Small intestine (tissue), 7 donors: ENCODE measurements at regions not wholly inside any gene's neighbourhood (a gene's known extent, or its start where the extent isn't known, plus 50 kb on each side); places are given as distances from the start of the nearest gene placed in this dataset.
A peak's percentile ranks its signal among the peaks of the same experiment; 100 is the strongest.

Experiments used
- DNase-seq, 2 donors: peaks; one replicate each; pipeline versions ENCODE4 v3.0.0 to v3.0.0-alpha.2; 2013
- FAIRE-seq: peaks from 2 replicates; lab custom pipeline; 2012; peaks lifted over from hg19 to GRCh38; lab: Jason Lieb, UNC
- H3K27ac ChIP-seq, 3 donors: one replicate each; pipeline ENCODE4 v1.5.1; 2013; ENCODE audit warnings: low read length in 2 of 3, mild to moderate bottlenecking in 2 of 3, control low read depth in 1 of 3, inconsistent platforms in 1 of 3, low read depth in 1 of 3, moderate library complexity in 1 of 3
- H3K27me3 ChIP-seq, 3 donors: one replicate each; pipeline ENCODE4 v1.6.1; 2013; ENCODE audit warnings: low read length in 3 of 3, inconsistent platforms in 1 of 3; ENCODE audit not compliant: control insufficient read depth in 3 of 3, insufficient read depth in 3 of 3
- H3K36me3 ChIP-seq, 3 donors: one replicate each; pipeline ENCODE4 v1.6.1; 2013; ENCODE audit warnings: low read length in 3 of 3, inconsistent platforms in 1 of 3, low read depth in 1 of 3, mild to moderate bottlenecking in 1 of 3, moderate library complexity in 1 of 3; ENCODE audit not compliant: control insufficient read depth in 3 of 3, insufficient read depth in 2 of 3
- H3K4me1 ChIP-seq, 3 donors: one replicate each; pipeline ENCODE4 v1.6.1; 2013; ENCODE audit warnings: low read length in 2 of 3, inconsistent platforms in 1 of 3, low read depth in 1 of 3, mild to moderate bottlenecking in 1 of 3, moderate library complexity in 1 of 3; ENCODE audit not compliant: control insufficient read depth in 3 of 3, insufficient read depth in 2 of 3
- H3K4me3 ChIP-seq, 3 donors: one replicate each; pipeline ENCODE4 v1.5.1; 2013; ENCODE audit warnings: low read length in 3 of 3, control low read depth in 1 of 3, inconsistent platforms in 1 of 3, low read depth in 1 of 3, mild to moderate bottlenecking in 1 of 3, moderate library complexity in 1 of 3
- H3K9me3 ChIP-seq, 2 donors: one replicate each; pipeline ENCODE4 v1.6.1; 2013; ENCODE audit warnings: low read depth in 1 of 2, low read length in 1 of 2; ENCODE audit not compliant: control insufficient read depth in 2 of 2, insufficient read depth in 1 of 2
- WGBS, 3 donors: extraction: QIAGEN DNeasy Blood & Tissue Kit; methylation state at CpG; one replicate each; pipeline ENCODE4 v1.1.7; 2013; 5-methylcytosine and 5-hydroxymethylcytosine counted together
- donor health status: healthy with polysubstance abuse.
- donor health status: control.
- donor health status: control.
- donor health status: Bipolar disorder and iron deficiency.
- donor health status: healthy.

DNA sequence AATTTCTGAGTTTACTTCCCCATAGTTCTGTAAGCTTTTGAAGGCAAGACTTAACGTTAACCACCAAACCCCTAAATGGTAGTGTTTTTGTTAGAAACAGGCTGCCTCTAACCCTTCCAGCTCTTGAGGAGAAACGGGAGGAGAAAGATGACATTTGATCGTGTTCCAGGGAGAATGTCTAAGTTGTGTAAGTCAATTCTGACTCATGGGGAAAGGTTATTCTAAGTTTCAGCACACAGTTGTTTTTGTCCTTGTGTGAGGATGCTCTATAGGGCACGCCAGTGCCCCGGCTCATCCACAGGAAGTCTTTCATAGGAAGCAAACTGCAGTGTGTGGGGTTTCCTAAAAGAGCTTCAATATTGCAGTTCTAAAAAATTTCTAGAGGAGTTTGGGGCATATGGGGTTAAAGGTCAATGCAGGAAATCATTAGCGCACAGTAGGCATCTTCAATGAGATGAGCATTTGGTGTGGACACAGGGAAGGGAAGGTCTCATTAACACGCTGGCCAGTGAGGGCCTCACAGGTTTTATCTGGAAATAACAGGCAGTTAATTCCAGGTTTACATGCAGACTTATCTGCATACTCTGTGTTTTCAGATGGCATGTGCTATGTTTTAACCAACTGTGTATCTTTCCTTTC lies 638.2 kb upstream of the IGFBP3 start:
- FAIRE-seq (no peak), DNase-seq (no peak)
- no peaks in the 10 kb centered on the region for H3K27me3 ChIP-seq
- no peaks in the 10 kb centered on the region for H3K9me3 ChIP-seq
- no peaks in the 10 kb centered on the region for H3K36me3 ChIP-seq
- H3K4me1 ChIP-seq = peaks cover 0 to 23% (median 0%) of the 10 kb centered on the region in 3 donors
- peak overlapping the region in 1 of 3 donors; percentile 16 for H3K27ac ChIP-seq
- 79 to 88% (median 80%) methylated on average over 7 of the region's 7 CpGs for WGBS, 3 donors
- H3K4me3 ChIP-seq = no peak overlapping the region

DNA sequence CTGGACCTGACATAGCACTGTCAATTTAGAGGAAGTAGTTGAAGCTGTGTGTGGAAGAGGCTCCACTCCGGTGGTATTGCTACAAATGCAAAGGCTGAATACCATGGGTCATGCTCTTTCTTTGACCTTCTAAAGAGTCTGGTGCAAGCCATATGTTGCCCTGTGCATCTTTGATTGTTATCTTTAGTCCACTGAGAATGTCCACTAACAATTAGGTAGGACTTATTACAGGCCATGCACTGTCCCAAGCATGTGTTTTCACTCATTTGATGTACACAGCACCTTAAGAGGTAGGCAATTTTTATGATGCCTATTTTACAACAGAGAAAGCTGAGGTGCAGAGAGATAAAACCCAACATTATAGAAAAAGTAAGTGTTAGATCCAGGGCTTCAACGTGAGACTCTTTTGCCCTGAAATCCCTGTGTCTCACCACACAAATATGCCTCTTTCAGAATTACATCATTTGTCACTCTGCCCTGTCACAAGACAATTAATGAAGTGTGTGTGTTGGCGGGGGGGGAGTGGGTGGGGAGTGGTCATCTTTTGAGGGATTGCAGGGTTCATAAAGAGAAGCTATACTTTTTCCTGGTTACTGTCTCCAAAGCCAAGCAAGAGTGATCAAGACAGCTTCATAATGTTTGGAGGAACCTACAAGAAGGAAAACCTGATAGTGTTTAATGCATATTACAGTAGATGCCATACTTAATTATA lies 637.6 kb upstream of the IGFBP3 start:
- Histone ChIP-seq H3K9me3 (no peaks in the 10 kb centered on the region), H3K4me3 (no peak overlapping the region), H3K4me1 (peaks cover 0 to 23% (median 0%) of the 10 kb centered on the region in 3 donors), H3K36me3 (no peaks in the 10 kb centered on the region), H3K27ac (peak overlapping the region in 1 of 3 donors; percentile 83), H3K27me3 (no peaks in the 10 kb centered on the region)
- DNase-seq (peak in 1 of 2 donors; percentile 82), FAIRE-seq (no peak)
- 69 to 74% (median 70%) methylated on average over 3 of the region's 3 CpGs for WGBS, 3 donors

DNA sequence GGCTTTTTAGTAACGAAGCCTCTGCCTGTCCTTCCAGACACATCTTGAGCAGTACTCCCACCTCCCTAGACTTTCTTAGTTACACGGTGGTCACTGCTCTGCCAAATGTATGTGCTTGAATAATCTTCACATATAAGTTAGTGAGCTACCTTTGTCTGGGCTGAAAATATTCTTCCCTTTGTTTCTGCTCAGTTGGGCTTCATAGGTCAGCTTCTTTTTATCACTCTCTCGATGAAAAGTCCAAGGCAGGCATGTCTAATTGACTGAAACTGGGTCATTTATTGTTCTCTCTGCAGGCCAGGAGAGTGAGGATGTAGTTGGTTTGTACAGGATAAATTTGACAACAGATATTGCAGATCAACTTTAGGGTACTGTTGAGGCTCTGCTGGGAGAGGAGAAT lies 636.7 kb upstream of the IGFBP3 start:
- DNase-seq (peak in 1 of 2 donors; percentile 33), FAIRE-seq (no peak)
- WGBS, 3 donors = 14 to 49% (median 34%) methylated on average over 3 of the region's 3 CpGs
- Histone ChIP-seq H3K27me3 (no peaks in the 10 kb centered on the region), H3K36me3 (no peaks in the 10 kb centered on the region), H3K9me3 (no peaks in the 10 kb centered on the region), H3K4me3 (no peak overlapping the region), H3K4me1 (peaks cover 0 to 23% (median 0%) of the 10 kb centered on the region in 3 donors), H3K27ac (peak overlapping the region; percentile 47 to 85 (median 83))

DNA sequence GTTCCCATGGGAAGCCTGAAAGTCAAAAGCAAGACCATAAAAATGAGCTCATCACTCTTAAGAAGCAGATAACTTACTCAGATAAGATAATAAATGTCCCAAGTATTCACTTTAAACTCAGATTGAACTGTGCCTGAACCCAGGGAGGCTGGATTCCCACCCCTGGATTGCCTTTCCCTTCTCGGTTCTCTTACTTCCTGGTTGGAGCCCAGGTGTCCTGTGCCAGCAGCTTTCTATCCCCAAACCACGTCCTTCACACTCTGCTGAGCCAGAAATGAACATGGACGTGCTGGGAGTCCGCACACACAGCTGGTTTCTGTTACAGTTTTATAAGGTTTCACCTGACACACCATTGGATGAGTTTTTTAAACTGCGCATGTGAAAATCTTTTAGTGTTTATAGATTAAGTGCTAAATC lies 636.2 kb upstream of the IGFBP3 start:
- Histone ChIP-seq H3K4me3 (no peak overlapping the region), H3K27ac (peak overlapping the region; percentile 47 to 85 (median 83)), H3K27me3 (no peaks in the 10 kb centered on the region), H3K36me3 (no peaks in the 10 kb centered on the region), H3K4me1 (peaks cover 0 to 23% (median 0%) of the 10 kb centered on the region in 3 donors), H3K9me3 (no peaks in the 10 kb centered on the region)
- FAIRE-seq (no peak), DNase-seq (peak; percentile 77 to 80)
- WGBS, 3 donors = 12 to 51% (median 26%) methylated on average over 5 of the region's 5 CpGs

DNA sequence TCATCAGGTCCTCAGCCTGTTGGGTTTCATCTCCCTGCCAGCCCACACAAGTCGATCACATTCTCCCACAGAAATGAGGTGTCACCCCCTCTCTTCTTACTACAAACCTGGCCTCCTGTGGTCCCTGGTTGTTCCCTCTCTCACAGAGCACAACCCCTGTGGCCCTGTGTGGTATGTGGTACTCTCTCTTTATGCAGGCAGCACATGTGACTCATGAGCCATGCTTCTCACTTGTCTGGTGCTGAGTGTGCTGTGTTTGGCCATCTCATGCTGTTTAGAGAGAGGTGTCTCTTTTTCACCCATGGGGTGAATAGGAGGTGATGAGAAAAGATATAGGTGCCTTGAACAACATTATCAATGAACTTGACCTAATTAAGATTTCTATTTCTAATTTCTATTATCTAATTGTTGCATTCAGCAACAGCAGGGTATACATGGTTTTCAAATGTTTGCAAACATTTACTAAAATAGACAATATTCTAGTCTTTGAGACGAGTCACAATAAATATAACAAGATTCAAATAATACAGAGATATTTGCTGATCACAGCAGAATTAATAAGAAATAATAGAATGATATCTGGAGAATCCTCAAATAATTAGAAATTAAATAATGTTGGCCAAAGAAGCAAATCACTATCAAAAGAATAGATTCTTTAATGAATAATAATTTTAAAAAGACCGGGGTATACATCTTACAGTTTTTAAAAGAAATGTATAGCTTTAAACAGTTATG lies 633.8 kb upstream of the IGFBP3 start:
- WGBS, 3 donors = 88 to 90% (median 90%) methylated on average over 3 of the region's 3 CpGs
- FAIRE-seq = no peak
- H3K4me1 ChIP-seq = peaks cover 0 to 23% (median 2%) of the 10 kb centered on the region in 3 donors

DNA sequence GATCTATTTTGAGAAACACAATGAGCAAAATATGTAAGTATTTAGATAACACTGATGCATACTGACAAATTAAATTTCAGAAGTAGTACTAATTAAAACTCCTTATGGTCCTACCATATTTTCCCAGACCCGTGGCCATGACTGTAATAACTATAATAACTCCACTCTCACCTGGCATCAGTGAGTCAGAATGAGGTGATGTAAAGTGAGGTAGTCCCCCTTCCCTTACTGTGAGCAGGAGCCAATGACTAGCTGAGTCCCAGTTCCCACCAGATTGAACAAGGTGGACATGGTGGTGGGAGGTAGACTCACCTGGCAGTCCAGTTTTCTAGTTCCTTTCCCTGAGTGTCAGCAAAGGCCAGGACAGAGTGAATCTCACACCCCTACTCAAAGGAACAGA lies 630.5 kb upstream of the IGFBP3 start:
- H3K36me3 ChIP-seq = no peaks in the 10 kb centered on the region
- WGBS, 3 donors = 50 to 89% (median 70%) methylated on average over 1 of the region's 1 CpG
- no peak overlapping the region for H3K27ac ChIP-seq
- H3K4me3 ChIP-seq = no peak overlapping the region
- H3K4me1 ChIP-seq = peaks cover 0 to 3% (median 2%) of the 10 kb centered on the region in 3 donors
- DNase-seq (no peak), FAIRE-seq (no peak)
- H3K9me3 ChIP-seq = no peaks in the 10 kb centered on the region
- no peaks in the 10 kb centered on the region for H3K27me3 ChIP-seq

More for the DNA sequence above, 633.8 kb upstream of the IGFBP3 start:
- DNase-seq = no peak
- Histone ChIP-seq H3K27ac (no peak overlapping the region), H3K36me3 (no peaks in the 10 kb centered on the region), H3K27me3 (no peaks in the 10 kb centered on the region), H3K9me3 (no peaks in the 10 kb centered on the region), H3K4me3 (no peak overlapping the region)

DNA sequence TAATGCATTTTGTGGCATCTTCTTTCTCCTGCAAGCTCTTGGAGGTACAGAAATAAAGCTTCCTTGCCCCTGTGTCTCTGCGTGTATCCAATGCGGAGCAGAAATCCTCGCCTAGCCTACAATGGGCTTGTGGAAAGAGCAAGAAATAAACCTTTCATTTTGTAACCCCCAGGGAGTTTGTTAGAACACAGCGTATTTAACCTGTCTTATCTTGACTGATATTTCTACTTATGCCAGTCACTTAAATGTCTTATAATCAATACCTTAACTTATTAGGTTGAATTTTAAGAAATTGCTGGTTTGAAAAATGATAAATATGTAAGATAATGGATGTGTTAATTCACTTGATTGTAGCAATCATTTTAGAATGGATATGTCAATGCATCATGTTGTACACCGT lies 629.8 kb upstream of the IGFBP3 start:
- Histone ChIP-seq H3K36me3 (no peaks in the 10 kb centered on the region), H3K27ac (no peak overlapping the region), H3K4me1 (peaks cover 0 to 2% (median 0%) of the 10 kb centered on the region in 3 donors), H3K9me3 (no peaks in the 10 kb centered on the region), H3K27me3 (no peaks in the 10 kb centered on the region), H3K4me3 (no peak overlapping the region)
- DNase-seq = no peak
- no peak for FAIRE-seq
- WGBS, 3 donors = 88 to 92% (median 88%) methylated on average over 5 of the region's 5 CpGs

DNA sequence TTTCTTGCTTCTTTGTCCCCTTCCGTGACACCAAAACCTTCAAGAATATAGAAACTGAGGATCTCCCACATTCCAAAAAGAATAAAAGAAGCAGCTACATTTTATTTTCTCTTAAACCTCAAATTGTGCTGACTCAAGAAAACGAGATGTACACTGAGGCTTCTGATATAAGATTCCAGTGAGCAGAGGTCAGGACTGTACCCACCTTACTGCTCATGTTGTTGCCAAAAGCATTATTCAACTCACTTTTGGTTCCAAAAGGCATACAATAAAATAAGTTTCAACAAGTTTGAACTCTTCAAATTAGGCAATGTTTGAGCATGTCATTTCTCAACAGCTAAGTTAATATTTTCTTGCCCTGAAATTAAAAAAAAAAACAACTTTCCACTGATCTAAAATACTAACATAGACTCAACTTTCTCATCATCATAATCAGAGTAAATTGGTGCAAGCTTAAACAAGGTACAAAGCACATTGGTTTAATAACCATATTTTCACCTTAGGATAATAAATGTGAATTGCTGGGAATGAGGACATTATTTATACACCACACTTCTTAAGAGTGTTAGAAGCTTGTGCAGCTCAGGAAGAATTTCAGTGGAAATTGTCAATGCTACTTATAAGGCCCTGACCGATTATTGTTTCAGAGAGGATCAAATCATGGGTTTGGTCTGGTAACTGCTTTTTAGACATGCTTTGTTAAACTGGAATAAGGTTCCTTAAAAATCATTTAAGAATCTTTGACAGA lies 629.0 kb upstream of the IGFBP3 start:
- Histone ChIP-seq H3K36me3 (no peaks in the 10 kb centered on the region), H3K9me3 (no peaks in the 10 kb centered on the region), H3K27ac (no peak overlapping the region), H3K4me1 (peaks cover 0 to 2% (median 0%) of the 10 kb centered on the region in 3 donors), H3K27me3 (no peaks in the 10 kb centered on the region), H3K4me3 (no peak overlapping the region)
- 66 to 81% (median 72%) methylated on average over 3 of the region's 3 CpGs for WGBS, 3 donors
- no peak for DNase-seq
- no peak for FAIRE-seq
